GM23338 (cell line): ENCODE measurements at regions not wholly inside any gene's neighbourhood (a gene's known extent, or its start where the extent isn't known, plus 50 kb on each side); places are given as distances from the start of the nearest gene placed in this dataset.
A peak's percentile ranks its signal among the peaks of the same experiment; 100 is the strongest.

ENCODE experiments used
- ATAC-seq: fragments of 200-7000 bp; cut with Tn5 transposase; 3 replicates; pipeline ENCODE4 v1.9.1; 2020
- DNase-seq: peaks from one replicate; pipeline ENCODE4 v3.0.0-alpha.2; 2015; ENCODE audit warnings: low spot score
- H2AFZ ChIP-seq: fragments of 200-600 bp; sonication (generic); 2 replicates; pipeline ENCODE4 v1.8.0; 2016; ENCODE audit warnings: antibody characterized with exemption, mild to moderate bottlenecking, moderate library complexity
- H3F3A ChIP-seq: fragments of 200-600 bp; sonication (generic); replicated peaks from 2 replicates; pipeline ENCODE4 v1.8.0; 2017; ENCODE audit warnings: antibody characterized with exemption, mixed run types, low read depth
- H3K27ac ChIP-seq: fragments of 200-600 bp; sonication (generic); 2 replicates; pipeline ENCODE4 v1.6.1; 2016; ENCODE audit warnings: low read depth
- H3K27me3 ChIP-seq: fragments of 200-600 bp; sonication (generic); 2 replicates; pipeline ENCODE4 v1.8.0; 2016; ENCODE audit warnings: mild to moderate bottlenecking, mixed run types, moderate library complexity; ENCODE audit not compliant: insufficient read depth
- H3K36me3 ChIP-seq: fragments of 200-600 bp; sonication (generic); 2 replicates; pipeline ENCODE4 v1.8.0; 2016; ENCODE audit warnings: mild to moderate bottlenecking; ENCODE audit not compliant: insufficient read depth
- H3K4me1 ChIP-seq: fragments of 200-600 bp; sonication (generic); 2 replicates; pipeline ENCODE4 v1.8.0; 2016; ENCODE audit warnings: mild to moderate bottlenecking, moderate library complexity; ENCODE audit not compliant: insufficient read depth
- H3K4me2 ChIP-seq: fragments of 200-600 bp; sonication (generic); 2 replicates; pipeline ENCODE4 v1.7.1; 2017; ENCODE audit warnings: mixed run types
- H3K4me3 ChIP-seq: fragments of 200-600 bp; sonication (generic); 2 replicates; pipeline ENCODE4 v1.6.1; 2016; ENCODE audit warnings: mixed run types
- H3K79me2 ChIP-seq: fragments of 200-600 bp; sonication (generic); replicated peaks from 2 replicates; pipeline ENCODE4 v1.8.0; 2017; ENCODE audit warnings: mild to moderate bottlenecking; ENCODE audit not compliant: insufficient read depth
- H3K9me2 ChIP-seq: fragments of 200-600 bp; sonication (generic); 2 replicates; pipeline ENCODE4 v1.8.0; 2017; ENCODE audit not compliant: insufficient read depth
- H4K20me1 ChIP-seq: fragments of 200-600 bp; sonication (generic); replicated peaks from 2 replicates; pipeline ENCODE4 v1.8.0; 2017; ENCODE audit warnings: mild to moderate bottlenecking; ENCODE audit not compliant: insufficient read depth
- H3K27ac Mint-ChIP-seq: 2 replicates; pipeline ENCODE4 v1.8.0; 2020; ENCODE audit warnings: inconsistent platforms, mild to moderate bottlenecking, moderate library complexity, mixed read lengths
- H3K27me3 Mint-ChIP-seq: 3 replicates; pipeline ENCODE4 v1.8.0; 2022; ENCODE audit warnings: low read depth, mild to moderate bottlenecking, moderate library complexity, mixed read lengths, inconsistent platforms; ENCODE audit not compliant: insufficient read depth, poor library complexity
- H3K36me3 Mint-ChIP-seq: 3 replicates; pipeline ENCODE4 v1.8.0; 2021; ENCODE audit warnings: low read depth, mild to moderate bottlenecking, inconsistent platforms, moderate library complexity, mixed read lengths
- H3K4me1 Mint-ChIP-seq: 3 replicates; pipeline ENCODE4 v1.8.0; 2020; ENCODE audit warnings: mild to moderate bottlenecking, inconsistent platforms, mixed read lengths
- H3K4me3 Mint-ChIP-seq: 3 replicates; pipeline ENCODE4 v1.8.0; 2021; ENCODE audit warnings: moderate library complexity, mild to moderate bottlenecking, inconsistent platforms, mixed read lengths
- H3K9me3 Mint-ChIP-seq: 3 replicates; pipeline ENCODE4 v1.8.0; 2020; ENCODE audit warnings: moderate library complexity, mild to moderate bottlenecking, inconsistent platforms, mixed read lengths
- CREB1 ChIP-seq: fragments of 250-450 bp; sonication (Bioruptor Pico); IDR thresholded peaks from 2 replicates; pipeline ENCODE4 v1.5.0; 2020; ENCODE audit warnings: low read depth, mild to moderate bottlenecking, moderate library complexity
- EZH2 ChIP-seq: fragments of 200-600 bp; sonication (generic); IDR thresholded peaks from one replicate; pipeline ENCODE4 v1.8.0; 2017; ENCODE audit warnings: antibody characterized with exemption, mild to moderate bottlenecking, low read depth; ENCODE audit not compliant: unreplicated experiment
- EZH2phosphoT487 ChIP-seq: fragments of 200-600 bp; sonication (generic); IDR thresholded peaks from one replicate; pipeline ENCODE4 v1.8.1; 2018; ENCODE audit warnings: antibody characterized with exemption; ENCODE audit not compliant: unreplicated experiment
- ZNF114 ChIP-seq: fragments of 250-450 bp; sonication (Bioruptor Pico); IDR thresholded peaks from 2 replicates; pipeline ENCODE4 v1.5.0; 2020; ENCODE audit warnings: mild to moderate bottlenecking, moderate library complexity
- TF ChIP-seq, protein P1 (sequence below): fragments of 250-450 bp; sonication (Bioruptor Pico); IDR thresholded peaks from 2 replicates; pipeline ENCODE4 v1.5.0; 2020; ENCODE audit warnings: mild to moderate bottlenecking, moderate library complexity
- TF ChIP-seq, protein P2 (sequence below): IDR thresholded peaks from 2 replicates; pipeline ENCODE4 v1.6.1; 2016; ENCODE audit warnings: antibody characterized with exemption
- TF ChIP-seq, protein P3 (sequence below): IDR thresholded peaks from one replicate; pipeline ENCODE4 v1.6.1; 2018; ENCODE audit warnings: antibody characterized with exemption; ENCODE audit not compliant: unreplicated experiment

DNA sequence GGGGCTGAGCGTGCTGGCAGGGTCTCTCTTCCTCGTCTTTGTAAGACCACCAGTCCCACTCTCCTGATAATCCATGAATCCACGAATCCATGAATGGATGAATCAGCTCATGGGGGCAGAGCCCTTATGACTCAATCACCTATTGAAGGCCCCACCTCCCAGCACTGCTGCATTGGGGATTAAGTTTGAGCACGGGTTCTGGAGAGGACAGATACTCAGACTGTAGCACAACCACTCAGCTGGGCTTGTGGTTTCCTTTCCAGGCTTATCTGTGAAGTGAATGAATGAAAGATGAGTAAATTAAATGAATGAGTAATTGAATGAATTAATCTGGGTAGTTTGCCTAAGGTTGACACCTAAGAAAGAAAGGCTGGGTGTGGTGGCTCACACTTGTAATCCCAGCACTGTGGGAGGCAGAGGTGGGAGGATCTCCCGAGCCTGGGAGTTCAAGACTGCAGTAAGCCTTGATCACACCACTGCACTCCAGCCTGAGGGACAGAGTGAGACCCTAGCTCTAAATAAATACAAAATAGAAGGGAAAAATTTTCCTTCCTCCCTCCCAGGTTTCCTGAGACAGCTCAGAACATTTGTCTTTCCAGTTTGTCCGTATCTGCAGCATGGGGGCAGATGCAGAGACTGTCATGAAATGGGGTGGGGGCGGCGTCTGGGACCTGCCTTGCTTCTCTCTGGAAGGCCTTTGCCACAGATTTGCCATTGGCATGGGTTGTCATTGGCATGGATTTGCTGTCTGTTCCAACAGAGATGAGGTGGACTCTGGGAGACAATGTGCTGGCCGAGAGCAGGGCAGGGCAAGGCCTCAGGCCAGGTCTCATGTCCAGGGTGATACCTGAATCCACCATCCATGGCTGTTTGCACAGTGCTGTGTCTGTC lies 187.7 kb upstream of the C1orf174 start:
- H3K4me1 ChIP-seq = no peaks in the 10 kb centered on the region
- H3K27ac ChIP-seq = no peak overlapping the region
- Mint-ChIP-seq H3K36me3 (peaks cover 14% of the 10 kb centered on the region), H3K27ac (no peak overlapping the region), H3K27me3 (no peaks in the 10 kb centered on the region), H3K9me3 (peaks cover 93% of the 10 kb centered on the region), H3K4me3 (no peak overlapping the region), H3K4me1 (no peaks in the 10 kb centered on the region)
- no peak overlapping the region for H2AFZ ChIP-seq
- H3K79me2 ChIP-seq = no peaks in the 10 kb centered on the region
- no peaks in the 10 kb centered on the region for H4K20me1 ChIP-seq
- ATAC-seq (no peak), DNase-seq (peak; percentile 1)
- TF ChIP-seq CREB1 (CRISPR knock-in tag) (no peak), EZH2 (no peak), ZNF114 (CRISPR knock-in tag) (no peak), EZH2phosphoT487 (no peak)
- TF ChIP-seq, protein P1, sequence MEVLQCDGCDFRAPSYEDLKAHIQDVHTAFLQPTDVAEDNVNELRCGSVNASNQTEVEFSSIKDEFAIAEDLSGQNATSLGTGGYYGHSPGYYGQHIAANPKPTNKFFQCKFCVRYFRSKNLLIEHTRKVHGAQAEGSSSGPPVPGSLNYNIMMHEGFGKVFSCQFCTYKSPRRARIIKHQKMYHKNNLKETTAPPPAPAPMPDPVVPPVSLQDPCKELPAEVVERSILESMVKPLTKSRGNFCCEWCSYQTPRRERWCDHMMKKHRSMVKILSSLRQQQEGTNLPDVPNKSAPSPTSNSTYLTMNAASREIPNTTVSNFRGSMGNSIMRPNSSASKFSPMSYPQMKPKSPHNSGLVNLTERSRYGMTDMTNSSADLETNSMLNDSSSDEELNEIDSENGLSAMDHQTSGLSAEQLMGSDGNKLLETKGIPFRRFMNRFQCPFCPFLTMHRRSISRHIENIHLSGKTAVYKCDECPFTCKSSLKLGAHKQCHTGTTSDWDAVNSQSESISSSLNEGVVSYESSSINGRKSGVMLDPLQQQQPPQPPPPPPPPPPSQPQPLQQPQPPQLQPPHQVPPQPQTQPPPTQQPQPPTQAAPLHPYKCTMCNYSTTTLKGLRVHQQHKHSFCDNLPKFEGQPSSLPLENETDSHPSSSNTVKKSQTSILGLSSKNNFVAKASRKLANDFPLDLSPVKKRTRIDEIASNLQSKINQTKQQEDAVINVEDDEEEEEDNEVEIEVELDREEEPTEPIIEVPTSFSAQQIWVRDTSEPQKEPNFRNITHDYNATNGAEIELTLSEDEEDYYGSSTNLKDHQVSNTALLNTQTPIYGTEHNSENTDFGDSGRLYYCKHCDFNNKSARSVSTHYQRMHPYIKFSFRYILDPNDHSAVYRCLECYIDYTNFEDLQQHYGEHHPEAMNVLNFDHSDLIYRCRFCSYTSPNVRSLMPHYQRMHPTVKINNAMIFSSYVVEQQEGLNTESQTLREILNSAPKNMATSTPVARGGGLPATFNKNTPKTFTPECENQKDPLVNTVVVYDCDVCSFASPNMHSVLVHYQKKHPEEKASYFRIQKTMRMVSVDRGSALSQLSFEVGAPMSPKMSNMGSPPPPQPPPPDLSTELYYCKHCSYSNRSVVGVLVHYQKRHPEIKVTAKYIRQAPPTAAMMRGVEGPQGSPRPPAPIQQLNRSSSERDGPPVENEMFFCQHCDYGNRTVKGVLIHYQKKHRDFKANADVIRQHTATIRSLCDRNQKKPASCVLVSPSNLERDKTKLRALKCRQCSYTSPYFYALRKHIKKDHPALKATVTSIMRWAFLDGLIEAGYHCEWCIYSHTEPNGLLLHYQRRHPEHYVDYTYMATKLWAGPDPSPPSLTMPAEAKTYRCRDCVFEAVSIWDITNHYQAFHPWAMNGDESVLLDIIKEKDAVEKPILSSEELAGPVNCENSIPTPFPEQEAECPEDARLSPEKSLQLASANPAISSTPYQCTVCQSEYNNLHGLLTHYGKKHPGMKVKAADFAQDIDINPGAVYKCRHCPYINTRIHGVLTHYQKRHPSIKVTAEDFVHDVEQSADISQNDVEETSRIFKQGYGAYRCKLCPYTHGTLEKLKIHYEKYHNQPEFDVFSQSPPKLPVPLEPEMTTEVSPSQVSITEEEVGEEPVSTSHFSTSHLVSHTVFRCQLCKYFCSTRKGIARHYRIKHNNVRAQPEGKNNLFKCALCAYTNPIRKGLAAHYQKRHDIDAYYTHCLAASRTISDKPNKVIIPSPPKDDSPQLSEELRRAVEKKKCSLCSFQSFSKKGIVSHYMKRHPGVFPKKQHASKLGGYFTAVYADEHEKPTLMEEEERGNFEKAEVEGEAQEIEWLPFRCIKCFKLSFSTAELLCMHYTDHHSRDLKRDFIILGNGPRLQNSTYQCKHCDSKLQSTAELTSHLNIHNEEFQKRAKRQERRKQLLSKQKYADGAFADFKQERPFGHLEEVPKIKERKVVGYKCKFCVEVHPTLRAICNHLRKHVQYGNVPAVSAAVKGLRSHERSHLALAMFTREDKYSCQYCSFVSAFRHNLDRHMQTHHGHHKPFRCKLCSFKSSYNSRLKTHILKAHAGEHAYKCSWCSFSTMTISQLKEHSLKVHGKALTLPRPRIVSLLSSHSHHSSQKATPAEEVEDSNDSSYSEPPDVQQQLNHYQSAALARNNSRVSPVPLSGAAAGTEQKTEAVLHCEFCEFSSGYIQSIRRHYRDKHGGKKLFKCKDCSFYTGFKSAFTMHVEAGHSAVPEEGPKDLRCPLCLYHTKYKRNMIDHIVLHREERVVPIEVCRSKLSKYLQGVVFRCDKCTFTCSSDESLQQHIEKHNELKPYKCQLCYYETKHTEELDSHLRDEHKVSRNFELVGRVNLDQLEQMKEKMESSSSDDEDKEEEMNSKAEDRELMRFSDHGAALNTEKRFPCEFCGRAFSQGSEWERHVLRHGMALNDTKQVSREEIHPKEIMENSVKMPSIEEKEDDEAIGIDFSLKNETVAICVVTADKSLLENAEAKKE (CRISPR knock-in tag) = no peak
- TF ChIP-seq, protein P2, sequence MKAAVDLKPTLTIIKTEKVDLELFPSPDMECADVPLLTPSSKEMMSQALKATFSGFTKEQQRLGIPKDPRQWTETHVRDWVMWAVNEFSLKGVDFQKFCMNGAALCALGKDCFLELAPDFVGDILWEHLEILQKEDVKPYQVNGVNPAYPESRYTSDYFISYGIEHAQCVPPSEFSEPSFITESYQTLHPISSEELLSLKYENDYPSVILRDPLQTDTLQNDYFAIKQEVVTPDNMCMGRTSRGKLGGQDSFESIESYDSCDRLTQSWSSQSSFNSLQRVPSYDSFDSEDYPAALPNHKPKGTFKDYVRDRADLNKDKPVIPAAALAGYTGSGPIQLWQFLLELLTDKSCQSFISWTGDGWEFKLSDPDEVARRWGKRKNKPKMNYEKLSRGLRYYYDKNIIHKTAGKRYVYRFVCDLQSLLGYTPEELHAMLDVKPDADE = no peak
- TF ChIP-seq, protein P3, sequence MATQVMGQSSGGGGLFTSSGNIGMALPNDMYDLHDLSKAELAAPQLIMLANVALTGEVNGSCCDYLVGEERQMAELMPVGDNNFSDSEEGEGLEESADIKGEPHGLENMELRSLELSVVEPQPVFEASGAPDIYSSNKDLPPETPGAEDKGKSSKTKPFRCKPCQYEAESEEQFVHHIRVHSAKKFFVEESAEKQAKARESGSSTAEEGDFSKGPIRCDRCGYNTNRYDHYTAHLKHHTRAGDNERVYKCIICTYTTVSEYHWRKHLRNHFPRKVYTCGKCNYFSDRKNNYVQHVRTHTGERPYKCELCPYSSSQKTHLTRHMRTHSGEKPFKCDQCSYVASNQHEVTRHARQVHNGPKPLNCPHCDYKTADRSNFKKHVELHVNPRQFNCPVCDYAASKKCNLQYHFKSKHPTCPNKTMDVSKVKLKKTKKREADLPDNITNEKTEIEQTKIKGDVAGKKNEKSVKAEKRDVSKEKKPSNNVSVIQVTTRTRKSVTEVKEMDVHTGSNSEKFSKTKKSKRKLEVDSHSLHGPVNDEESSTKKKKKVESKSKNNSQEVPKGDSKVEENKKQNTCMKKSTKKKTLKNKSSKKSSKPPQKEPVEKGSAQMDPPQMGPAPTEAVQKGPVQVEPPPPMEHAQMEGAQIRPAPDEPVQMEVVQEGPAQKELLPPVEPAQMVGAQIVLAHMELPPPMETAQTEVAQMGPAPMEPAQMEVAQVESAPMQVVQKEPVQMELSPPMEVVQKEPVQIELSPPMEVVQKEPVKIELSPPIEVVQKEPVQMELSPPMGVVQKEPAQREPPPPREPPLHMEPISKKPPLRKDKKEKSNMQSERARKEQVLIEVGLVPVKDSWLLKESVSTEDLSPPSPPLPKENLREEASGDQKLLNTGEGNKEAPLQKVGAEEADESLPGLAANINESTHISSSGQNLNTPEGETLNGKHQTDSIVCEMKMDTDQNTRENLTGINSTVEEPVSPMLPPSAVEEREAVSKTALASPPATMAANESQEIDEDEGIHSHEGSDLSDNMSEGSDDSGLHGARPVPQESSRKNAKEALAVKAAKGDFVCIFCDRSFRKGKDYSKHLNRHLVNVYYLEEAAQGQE = no peak
- H3F3A ChIP-seq = no peaks in the 10 kb centered on the region
- no peak overlapping the region for H3K4me2 ChIP-seq
- H3K4me3 ChIP-seq = no peak overlapping the region
- H3K27me3 ChIP-seq = no peaks in the 10 kb centered on the region
- H3K9me2 ChIP-seq = no peaks in the 10 kb centered on the region
- no peaks in the 10 kb centered on the region for H3K36me3 ChIP-seq
